Psoas muscle (tissue), 7 donors: ENCODE measurements at regions not wholly inside any gene's neighbourhood (a gene's known extent, or its start where the extent isn't known, plus 50 kb on each side); places are given as distances from the start of the nearest gene placed in this dataset.

Experiments
- ATAC-seq, 4 donors: fragments of 200-7000 bp; cut with Tn5 transposase; one replicate each; pipeline ENCODE4 v1.9.1; 2020; ENCODE audit warnings: moderate library complexity in 3 of 4, mild to moderate bottlenecking in 2 of 4
- DNase-seq, 2 donors: peaks; one replicate each; pipeline ENCODE4 v3.0.0-alpha.2; 2020
- H3K27ac ChIP-seq: fragments of 200-600 bp; one replicate; pipeline ENCODE4 v1.8.0; 2022
- H3K27me3 ChIP-seq, 3 donors: fragments of 200-600 bp in 1 of 3; one replicate each; pipeline versions ENCODE4 v1.6.1 to v1.8.0; 2013 to 2022; ENCODE audit warnings: low read length in 2 of 3, mild to moderate bottlenecking in 2 of 3, moderate library complexity in 1 of 3; ENCODE audit not compliant: insufficient read depth in 3 of 3
- H3K36me3 ChIP-seq, 2 donors: fragments of 200-600 bp in 1 of 2; one replicate each; pipeline versions ENCODE4 v1.6.1 to v1.8.0; 2013 to 2022; ENCODE audit warnings: low read depth in 1 of 2, mild to moderate bottlenecking in 1 of 2, moderate library complexity in 1 of 2; ENCODE audit not compliant: insufficient read depth in 1 of 2
- H3K4me1 ChIP-seq: fragments of 200-600 bp; one replicate; pipeline ENCODE4 v1.8.0; 2022
- H3K4me3 ChIP-seq: fragments of 200-600 bp; one replicate; pipeline ENCODE4 v1.8.0; 2022; ENCODE audit warnings: mild to moderate bottlenecking
- H3K9me3 ChIP-seq: fragments of 200-600 bp; one replicate; pipeline ENCODE4 v1.8.0; 2022
- CTCF ChIP-seq: fragments of 200-600 bp; IDR thresholded peaks from one replicate; pipeline ENCODE4 v1.8.0; 2022; ENCODE audit warnings: antibody characterized with exemption
- WGBS, 3 donors: extraction: QIAGEN DNeasy Blood & Tissue Kit; methylation state at CpG; one replicate each; pipeline versions ENCODE4 v1.1.6 to v1.1.7; 2013; 5-methylcytosine and 5-hydroxymethylcytosine counted together
- intact Hi-C, 2 donors: fragments of 100-400 bp; cut with DNase I; formaldehyde crosslinking; loops; one replicate each; pipeline versions ENCODE4 v1.11.0 to v1.14.2; 2022
- donor health status: healthy with polysubstance abuse.
- donor health status: DM: no; HTN: no; CAD: no; lungs with moderate emphysema.
- donor health status: Bipolar disorder and iron deficiency.
- donor health status: healthy.
- donor health status: DM: yes; HTN: yes; CAD: no.
- donor health status: DM: no; HTN: no; CAD: no.
- donor health status: DM: yes; HTN: yes; CAD: no.

- Histone ChIP-seq H3K4me1 (no peaks in the 10 kb centered on the region), H3K27ac (no peak overlapping the region), H3K9me3 (no peaks in the 10 kb centered on the region), H3K27me3 (peaks cover 0 to 4% (median 0%) of the 10 kb centered on the region in 3 donors), H3K36me3 (no peaks in the 10 kb centered on the region), H3K4me3 (no peak overlapping the region)
- 97 to 100% (median 99%) methylated on average over 1 of the region's 1 CpG for WGBS, 3 donors
- TF ChIP-seq CTCF, result no peak
- ATAC-seq, result no peak
- intact Hi-C loops, result no loop called here
- no peak for DNase-seq
These were observed 593.0 kb upstream of the ID2 start for GRCh38 chr2:8088810-8089209.

GRCh38 chr2:8089596-8089995 is 592.3 kb upstream of the ID2 start:
- ATAC-seq (no peak), DNase-seq (no peak)
- peaks cover 0 to 4% (median 0%) of the 10 kb centered on the region in 3 donors for H3K27me3 ChIP-seq
- H3K27ac ChIP-seq, result no peak overlapping the region
- H3K4me1 ChIP-seq, result no peaks in the 10 kb centered on the region
- no peak for TF ChIP-seq CTCF
- intact Hi-C loops, result no loop called here
- no peaks in the 10 kb centered on the region for H3K36me3 ChIP-seq
- no peaks in the 10 kb centered on the region for H3K9me3 ChIP-seq
- 81 to 90% (median 86%) methylated on average over 7 of the region's 7 CpGs for WGBS, 3 donors
- no peak overlapping the region for H3K4me3 ChIP-seq

GRCh38 chr2:8090748-8091700 is 590.8 kb upstream of the ID2 start:
- H3K27me3 ChIP-seq, result peaks cover 0 to 2% (median 0%) of the 10 kb centered on the region in 3 donors
- ATAC-seq, result peak; percentile 60 to 93 (median 81)
- WGBS, 3 donors, result 56 to 63% (median 58%) methylated on average over 5 of the region's 5 CpGs
- no peaks in the 10 kb centered on the region for H3K36me3 ChIP-seq
- H3K9me3 ChIP-seq, result no peaks in the 10 kb centered on the region
- no peak for TF ChIP-seq CTCF
- intact Hi-C loops, result no loop called here
- peak; percentile 81 to 82 for DNase-seq
- H3K4me1 ChIP-seq, result no peaks in the 10 kb centered on the region
- H3K27ac ChIP-seq, result no peak overlapping the region
- H3K4me3 ChIP-seq, result no peak overlapping the region

- H3K9me3 ChIP-seq, result no peaks in the 10 kb centered on the region
- DNase-seq (no peak), ATAC-seq (no peak)
- no peak overlapping the region for H3K4me3 ChIP-seq
- intact Hi-C loops, result no loop called here
- H3K4me1 ChIP-seq, result no peaks in the 10 kb centered on the region
- no peak for TF ChIP-seq CTCF
- 85 to 87% (median 87%) methylated on average over 18 of the region's 18 CpGs for WGBS, 3 donors
- no peaks in the 10 kb centered on the region for H3K36me3 ChIP-seq
- no peak overlapping the region for H3K27ac ChIP-seq
- H3K27me3 ChIP-seq, result no peaks in the 10 kb centered on the region
These were observed 587.3 kb upstream of the ID2 start for GRCh38 chr2:8094526-8094925.
